AG04449 (cell line): ENCODE measurements at regions not wholly inside any gene's neighbourhood (a gene's known extent, or its start where the extent isn't known, plus 50 kb on each side); places are given as distances from the start of the nearest gene placed in this dataset.
"Not testable (repeated sequence)": the region's sequence is repeated elsewhere in the genome, so short reads cannot be mapped to it uniquely, and the experiment has no call there.

Source experiments
- CTCF ChIA-PET: fragments of 350-600 bp; formaldehyde crosslinking; extraction: SDS; loops from one replicate; lab custom pipeline; 2021; ENCODE audit warnings: antibody characterized with exemption; lab: Yijun Ruan, JAX
- POLR2A ChIA-PET: fragments of 400-600, 350-600 bp; formaldehyde crosslinking; extraction: SDS; loops from one replicate; lab custom pipeline; 2020; ENCODE audit warnings: antibody characterized with exemption, inconsistent platforms; lab: Yijun Ruan, JAX
- DNase-seq: peaks from one replicate; pipeline ENCODE4 v3.0.0-alpha.2; 2010; ENCODE audit warnings: low read depth, low spot score
- H3K4me3 ChIP-seq: 2 replicates; pipeline ENCODE4 v1.5.1; 2011; ENCODE audit warnings: low read depth, mild to moderate bottlenecking, control low read depth, low read length
- CTCF ChIP-seq: IDR thresholded peaks from one replicate; pipeline ENCODE4 v1.5.1; 2011; ENCODE audit warnings: mild to moderate bottlenecking, moderate library complexity, low read length, control low read depth, inconsistent platforms; ENCODE audit not compliant: insufficient read depth; ENCODE audit errors: missing control alignments

- CTCF ChIA-PET: no interaction called here
- POLR2A ChIA-PET: no interaction called here
- no peak for DNase-seq
- no peak for TF ChIP-seq CTCF
- H3K4me3 ChIP-seq: no peak overlapping the region
These were observed 417.2 kb downstream of the SATB2 start for GRCh38 chr2:199040522-199040921.

GRCh38 chr2:199033761-199034160 is 424.0 kb downstream of the SATB2 start:
- POLR2A ChIA-PET, DNase-seq, CTCF ChIA-PET, H3K4me3 ChIP-seq: not testable (repeated sequence)

- POLR2A ChIA-PET: no interaction called here
- DNase-seq: no peak
- no peak for TF ChIP-seq CTCF
- CTCF ChIA-PET: interaction anchor here (1.1 to 1.5 kb wide), 3 partner anchors 10 to 463 kb away, joined by 4 to 5 read pairs (median 5); no protein-coding TSS in a partner anchor
- H3K4me3 ChIP-seq: no peak overlapping the region
These were observed 432.6 kb downstream of the SATB2 start for GRCh38 chr2:199025146-199025545.

GRCh38 chr2:199024224-199024623 is 433.5 kb downstream of the SATB2 start:
- ChIA-PET POLR2A (no interaction called here), CTCF (interaction anchor here (1.2 to 1.5 kb wide), 2 partner anchors 461 to 464 kb away, joined by 3 to 4 read pairs; no protein-coding TSS in a partner anchor)
- no peak overlapping the region for H3K4me3 ChIP-seq
- no peak for DNase-seq
- TF ChIP-seq CTCF: no peak

- TF ChIP-seq CTCF: peak; percentile 63
- ChIA-PET CTCF (interaction anchor here (0.9 to 1.9 kb wide), 5 partner anchors 238 to 703 kb away, joined by 3 to 5 read pairs (median 4); no protein-coding TSS in a partner anchor), POLR2A (interaction anchor here (1.1 kb wide), 1 partner anchor 283 kb away, joined by 3 read pairs; no protein-coding TSS in a partner anchor)
- no peak overlapping the region for H3K4me3 ChIP-seq
- DNase-seq: no peak
These were observed 437.7 kb downstream of the SATB2 start for GRCh38 chr2:199019898-199020507.

- CTCF ChIA-PET: interaction anchor here (0.7 to 1.9 kb wide), 4 partner anchors 239 to 470 kb away, joined by 3 to 4 read pairs (median 4); no protein-coding TSS in a partner anchor
- no peak overlapping the region for H3K4me3 ChIP-seq
- DNase-seq: no peak
- TF ChIP-seq CTCF: no peak
- POLR2A ChIA-PET: no interaction called here
These were observed 438.9 kb downstream of the SATB2 start for GRCh38 chr2:199018826-199019225.
